Frontal cortex (tissue), 3 donors: ENCODE measurements at regions not wholly inside any gene's neighbourhood (a gene's known extent, or its start where the extent isn't known, plus 50 kb on each side); places are given as distances from the start of the nearest gene placed in this dataset.

ENCODE experiments used
- DNase-seq, 2 donors: peaks; one replicate each; pipeline ENCODE4 v3.0.0; 2012; ENCODE audit warnings: low spot score in 2 of 2
- FAIRE-seq: peaks from 2 replicates; lab custom pipeline; 2012; peaks lifted over from hg19 to GRCh38; lab: Jason Lieb, UNC
- donor health status: control.
- donor health status: control.
- donor health status: control.

DNA sequence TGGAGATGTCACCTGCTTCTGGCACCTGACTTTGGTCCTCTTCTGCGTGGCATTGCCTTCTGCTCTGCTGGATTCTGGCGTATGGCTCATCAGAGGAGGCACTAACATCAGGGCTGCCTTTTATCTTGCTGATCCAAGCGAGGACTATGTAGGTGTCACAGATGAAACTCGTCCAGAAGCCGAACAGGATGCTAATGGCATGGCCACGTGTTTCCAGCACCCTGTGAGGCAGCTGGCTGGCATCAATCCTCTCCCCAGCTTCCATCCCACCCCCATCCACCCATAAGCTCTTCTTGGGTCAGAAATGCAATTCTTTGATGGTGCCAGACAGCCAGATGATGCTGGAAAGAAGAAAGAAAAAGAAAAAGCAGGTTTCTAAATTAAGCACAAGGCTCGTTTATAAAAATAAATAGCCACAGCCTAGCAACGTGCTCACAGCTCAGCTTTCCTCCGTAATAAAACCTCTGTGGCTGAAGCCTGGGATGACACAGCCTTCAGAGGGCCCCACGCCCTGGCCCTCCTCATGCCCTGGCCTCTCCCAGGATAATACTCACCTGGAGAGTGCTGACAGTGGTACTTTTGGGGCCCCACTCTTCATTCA, 212.9 kb upstream of the SERP2 start:
- DNase-seq, result no peak
- no peak for FAIRE-seq

DNA sequence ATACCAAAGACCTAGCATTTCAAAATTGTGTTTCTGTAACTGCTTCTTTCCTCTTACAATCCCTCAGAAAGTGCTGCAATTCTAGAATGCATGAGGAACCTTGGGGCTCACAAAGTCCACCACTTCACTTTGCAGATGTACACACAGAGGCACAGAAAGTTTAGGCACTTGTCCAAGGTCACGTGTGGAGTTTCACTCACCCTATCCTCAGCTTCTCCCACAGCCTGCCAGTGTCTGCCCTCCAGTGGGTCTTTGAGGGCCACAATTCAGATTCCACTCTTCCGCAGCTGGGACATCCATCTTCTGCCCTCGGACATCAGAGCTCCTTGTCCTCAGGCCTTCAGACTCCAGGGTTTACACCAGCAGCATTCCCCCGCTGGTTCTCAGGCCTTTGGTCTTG, 210.5 kb upstream of the SERP2 start:
- no peak for DNase-seq

DNA sequence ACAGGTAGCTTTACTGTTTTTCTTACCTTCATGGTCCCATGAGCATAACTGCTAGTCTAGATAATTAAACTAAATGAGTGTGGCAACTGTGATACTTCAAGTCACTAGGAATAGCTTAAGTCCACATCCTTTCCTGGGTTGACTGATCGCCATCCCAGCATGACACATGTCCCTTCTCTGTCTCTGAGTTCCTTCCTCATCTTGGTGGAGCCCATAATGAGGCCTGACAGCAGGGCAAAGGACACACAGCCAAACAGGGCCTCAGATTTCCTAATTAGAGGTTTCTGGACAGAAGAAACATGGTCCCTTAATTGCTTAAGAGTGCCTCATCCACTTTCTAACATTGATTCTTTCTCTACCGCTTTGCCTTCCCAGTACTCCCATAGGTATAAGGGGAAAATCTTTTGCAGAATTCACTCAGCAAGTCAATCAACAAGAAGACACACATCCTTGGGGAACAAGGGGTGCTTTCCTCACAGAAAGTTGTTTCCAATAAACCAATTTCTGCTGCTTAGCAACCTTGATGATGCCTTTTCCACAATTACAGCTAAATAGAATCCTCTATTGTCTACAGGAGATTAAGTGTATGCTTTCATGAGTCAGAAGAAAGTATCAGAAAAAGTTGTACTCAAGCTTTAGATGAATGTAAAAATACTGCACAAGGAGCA, 208.3 kb upstream of the SERP2 start:
- FAIRE-seq (no peak), DNase-seq (no peak)

More for the DNA sequence above, 210.5 kb upstream of the SERP2 start:
- no peak for FAIRE-seq

- DNase-seq (no peak), FAIRE-seq (no peak)
Measured at GRCh38 chr13:44165889-44166496, 207.6 kb upstream of the SERP2 start.

GRCh38 chr13:44169018-44169911, 204.4 kb upstream of the SERP2 start:
- DNase-seq, result no peak
- peak; percentile 76 for FAIRE-seq

DNA sequence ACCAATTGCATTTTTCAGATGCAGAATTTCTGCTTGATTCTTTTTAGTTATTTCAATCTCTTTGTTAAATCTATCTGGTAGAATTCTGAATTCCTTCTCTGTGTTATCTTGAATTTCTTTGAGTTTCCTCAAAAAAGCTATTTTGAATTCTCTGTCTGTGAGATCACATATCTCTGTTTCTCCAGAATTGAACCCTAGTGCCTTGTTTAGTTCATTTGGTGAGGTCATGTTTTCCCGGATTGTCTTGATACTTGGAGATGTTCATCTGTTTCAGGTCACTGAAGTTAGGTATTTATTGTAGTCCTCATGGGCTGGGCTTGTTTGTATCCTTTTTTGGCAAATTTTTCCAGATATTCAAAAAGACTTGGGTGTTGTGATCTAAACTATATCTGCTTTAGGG, 202.9 kb upstream of the SERP2 start:
- DNase-seq, result no peak
- no peak for FAIRE-seq

GRCh38 chr13:44171156-44171555, 202.5 kb upstream of the SERP2 start:
- FAIRE-seq, result no peak
- DNase-seq, result no peak

- no peak for DNase-seq
- no peak for FAIRE-seq
Measured at GRCh38 chr13:44171861-44172260, 201.8 kb upstream of the SERP2 start.

DNA sequence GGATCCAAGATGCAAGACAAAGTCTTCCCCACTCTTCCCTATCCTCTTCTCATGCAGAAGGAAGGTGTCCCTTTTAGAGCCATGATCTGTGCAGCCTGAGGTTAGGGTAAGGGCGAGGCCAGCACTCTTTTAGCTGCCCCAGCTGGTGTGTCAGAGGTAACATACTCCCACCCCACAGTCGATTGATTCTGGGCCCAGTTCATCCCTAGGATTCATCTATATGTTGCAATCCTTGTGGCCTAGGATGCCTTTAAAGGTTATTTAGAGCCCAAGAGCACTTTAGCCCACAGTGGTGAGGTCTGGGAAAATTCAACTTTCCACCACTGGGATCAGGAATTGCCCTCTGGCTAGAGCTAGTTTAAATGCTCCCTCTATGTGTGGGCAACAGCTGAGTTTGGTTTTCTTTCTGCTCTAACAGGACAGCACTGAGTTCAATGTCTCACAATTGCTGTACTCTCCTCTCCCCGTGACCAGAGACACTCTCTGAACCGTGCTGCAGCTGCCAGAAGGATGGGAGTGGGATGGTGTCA, 201.3 kb upstream of the SERP2 start:
- no peak for FAIRE-seq

GRCh38 chr13:44174769-44175425, 198.7 kb upstream of the SERP2 start:
- FAIRE-seq, result no peak
- no peak for DNase-seq

More for the DNA sequence above, 201.3 kb upstream of the SERP2 start:
- DNase-seq, result no peak

DNA sequence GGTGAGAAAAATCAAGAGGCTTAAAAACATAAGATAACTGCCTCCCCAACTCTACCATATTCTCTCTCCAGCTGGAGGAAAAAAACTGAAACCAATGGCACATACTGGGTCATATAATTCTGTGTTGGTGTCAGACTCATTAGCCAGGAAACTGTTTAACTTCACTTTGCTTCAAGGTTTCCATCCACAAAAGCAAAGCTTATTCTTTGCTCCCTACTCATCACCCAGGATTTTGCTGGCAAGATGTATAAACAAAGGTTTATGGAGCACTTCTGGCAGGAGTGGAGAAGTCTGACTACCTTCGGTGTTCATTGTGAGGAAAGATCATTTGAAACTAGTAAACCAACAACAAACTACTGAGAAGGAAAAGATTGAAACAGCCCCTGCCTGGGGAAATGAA, 197.5 kb upstream of the SERP2 start:
- DNase-seq (no peak), FAIRE-seq (no peak)

DNA sequence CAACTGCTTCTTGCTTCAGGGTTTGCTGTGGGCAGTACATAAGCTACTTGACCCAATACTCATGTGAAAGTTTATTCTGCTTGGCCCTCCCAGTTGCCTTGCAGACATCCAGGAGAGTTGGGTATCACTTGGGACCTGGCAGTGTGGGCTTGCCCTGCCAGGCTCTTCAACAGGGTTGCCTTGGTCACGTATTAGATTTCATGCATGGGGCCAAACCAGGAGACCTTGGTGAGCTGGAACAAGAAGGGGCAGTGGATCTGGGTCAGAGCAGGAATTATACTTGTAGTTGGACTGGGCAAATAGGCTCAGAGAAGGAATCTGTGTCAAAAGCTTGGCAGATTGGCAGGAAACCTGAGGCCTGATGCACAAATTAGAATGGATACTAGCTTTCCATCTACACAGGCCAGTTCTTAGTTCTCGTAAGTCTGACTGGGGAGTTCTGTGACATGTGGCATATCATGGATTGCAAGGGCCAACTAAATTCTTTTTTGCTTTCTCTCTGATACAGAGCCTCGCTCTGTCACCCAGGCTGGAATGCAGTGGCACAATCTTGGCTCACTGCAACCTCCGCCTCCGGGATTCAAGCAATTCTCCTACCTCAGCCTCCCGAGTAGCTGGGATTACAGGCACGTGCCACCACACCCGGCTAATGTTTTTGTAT, 192.6 kb upstream of the SERP2 start:
- no peak for FAIRE-seq

GRCh38 chr13:44181931-44182330, 191.7 kb upstream of the SERP2 start:
- FAIRE-seq, result no peak
- DNase-seq, result no peak

More for the DNA sequence above, 192.6 kb upstream of the SERP2 start:
- DNase-seq, result no peak

DNA sequence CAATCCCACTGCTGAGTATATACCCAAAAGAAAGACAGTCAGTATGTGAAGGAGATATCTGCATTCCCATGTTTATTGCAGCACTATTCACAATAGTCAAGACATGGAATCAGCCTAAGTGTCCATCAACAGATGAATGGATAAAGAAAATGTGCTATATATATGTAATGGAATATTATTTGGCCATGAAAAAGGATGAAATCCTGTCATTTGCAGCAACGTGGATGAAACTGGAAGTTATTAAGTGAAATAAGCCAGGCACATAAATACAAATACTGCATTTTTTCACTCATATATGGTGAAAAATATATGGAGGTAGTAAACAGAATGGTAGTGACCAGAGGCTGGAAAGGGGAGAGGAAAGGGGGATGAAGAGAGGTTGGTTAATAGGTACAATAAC, 188.9 kb upstream of the SERP2 start:
- DNase-seq (no peak), FAIRE-seq (no peak)

GRCh38 chr13:44188257-44188656, 185.4 kb upstream of the SERP2 start:
- no peak for FAIRE-seq
- DNase-seq, result no peak

- FAIRE-seq (no peak), DNase-seq (no peak)
Measured at GRCh38 chr13:44189085-44189484, 184.5 kb upstream of the SERP2 start.

GRCh38 chr13:44191103-44191502, 182.5 kb upstream of the SERP2 start:
- DNase-seq, result no peak
- FAIRE-seq, result no peak

DNA sequence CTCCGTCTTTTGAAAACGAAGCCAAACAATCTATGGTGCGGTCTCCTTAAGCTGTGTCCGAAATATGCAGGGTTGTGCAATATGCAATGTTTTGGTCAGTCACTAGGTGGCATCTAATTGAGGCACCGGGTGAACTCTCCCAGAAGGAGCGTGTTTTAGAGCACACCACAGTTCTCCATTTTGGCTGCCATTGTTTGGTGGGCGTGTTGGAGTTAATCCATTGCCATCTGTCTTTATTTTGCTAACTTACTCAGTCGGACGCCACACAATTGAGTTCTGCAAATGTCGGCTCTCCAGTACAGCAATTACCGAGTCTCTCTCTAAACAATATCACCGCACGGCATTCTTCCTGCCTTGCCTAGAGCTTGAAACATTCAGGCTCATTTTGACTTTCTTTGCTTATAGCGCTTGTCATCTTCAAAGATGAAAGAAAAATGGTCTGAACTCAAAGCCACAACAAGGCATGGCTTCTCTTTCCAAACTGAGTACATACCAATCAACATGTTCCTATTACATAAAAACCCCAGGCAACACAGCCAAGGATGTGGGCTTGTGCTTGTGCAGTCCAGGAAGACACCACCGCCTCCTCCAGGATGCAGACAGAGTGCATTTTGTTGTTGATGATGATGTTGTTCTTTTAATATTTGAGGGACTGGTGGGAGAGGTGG, 182.0 kb upstream of the SERP2 start:
- FAIRE-seq, result no peak
- peak in 1 of 2 donors; percentile 28 for DNase-seq

DNA sequence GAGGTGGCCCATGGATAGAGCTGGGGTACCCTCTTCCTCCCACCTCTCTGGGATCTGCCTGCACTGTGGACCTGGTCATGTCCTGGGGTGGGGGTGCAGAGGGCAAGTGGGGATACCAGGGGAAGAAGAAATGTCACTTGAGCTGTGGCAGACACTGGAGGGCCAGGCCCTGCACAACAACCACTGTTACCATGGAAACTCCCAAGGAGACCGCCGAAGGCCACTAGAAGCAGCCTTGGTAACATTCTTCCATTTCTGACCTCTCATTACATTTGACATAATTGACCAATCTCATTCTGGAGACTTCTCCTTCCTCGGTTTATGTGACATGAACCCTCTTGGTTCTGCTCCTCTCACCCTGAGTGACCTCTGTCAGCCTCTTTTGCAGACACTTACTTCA, 179.9 kb upstream of the SERP2 start:
- FAIRE-seq, result no peak
- DNase-seq, result no peak
